ENCODE measurements at regions not wholly inside any gene's neighbourhood (a gene's known extent, or its start where the extent isn't known, plus 50 kb on each side); places are given as distances from the start of the nearest gene placed in this dataset.
"Not testable (repeated sequence)": the region's sequence is repeated elsewhere in the genome, so short reads cannot be mapped to it uniquely, and the experiment has no call there.

GRCh38 chr2:106330384-106331261 lies 136.5 kb upstream of the UXS1 start:
- not testable (repeated sequence) for TF ChIP-seq CTCF (IDR thresholded peaks at IDR 0.05; ENCODE audit: low read length); EZH2 (optimal IDR thresholded peaks at IDR 0.05; ENCODE audit: low read depth, low read length)

Measured in MM.1S (cell line).